A549 (cell line): ENCODE measurements at regions not wholly inside any gene's neighbourhood (a gene's known extent, or its start where the extent isn't known, plus 50 kb on each side); places are given as distances from the start of the nearest gene placed in this dataset.

ENCODE experiments used
- ATAC-seq, 2 experiments: fragments of 200-7000 bp in 1 of 2; fragments of >200 bp in 1 of 2; cut with Nextera tagmentation in 1 of 2; cut with Tn5 transposase in 1 of 2; 3 replicates each; pipeline versions ENCODE4 v1.8.0 to v1.9.1; 2018 to 2020; ENCODE audit warnings: mild to moderate bottlenecking in 1 of 2, moderate library complexity in 1 of 2
- CTCF ChIA-PET: fragments of 300-600 bp; sonication (Branson Sonifier 250); formaldehyde crosslinking; extraction: SDS; loops from one replicate; lab custom pipeline; 2021; ENCODE audit warnings: antibody characterized with exemption, inconsistent platforms; lab: Yijun Ruan, JAX
- POLR2A ChIA-PET: fragments of 350-600 bp; formaldehyde crosslinking; extraction: SDS; loops from one replicate; lab custom pipeline; 2021; ENCODE audit warnings: antibody characterized with exemption, inconsistent platforms; lab: Yijun Ruan, JAX
- DNase-seq, 2 experiments: peaks; one replicate each; pipeline versions ENCODE4 v3.0.0 to v3.0.0-alpha.2; 2011 to 2016; ENCODE audit warnings: low read depth in 1 of 2, low spot score in 1 of 2
- FAIRE-seq: peaks from 2 replicates; lab custom pipeline; 2011; peaks lifted over from hg19 to GRCh38; lab: Jason Lieb, UNC
- H3K27ac ChIP-seq, 2 experiments: fragments of >200 bp; sonication (Bioruptor Twin); formaldehyde crosslinking; 3 replicates each; pipeline ENCODE4 v1.5.1; 2016 to 2017
- H3K4me1 ChIP-seq: fragments of >200 bp; sonication (Bioruptor Twin); formaldehyde crosslinking; 3 replicates; pipeline ENCODE4 v1.6.1; 2016
- H3K4me2 ChIP-seq: fragments of >200 bp; sonication (Bioruptor Twin); formaldehyde crosslinking; 3 replicates; pipeline ENCODE4 v1.6.1; 2016
- H3K4me3 ChIP-seq: fragments of >200 bp; sonication (Bioruptor Twin); formaldehyde crosslinking; 3 replicates; pipeline ENCODE4 v1.5.1; 2016
- H3K9me3 ChIP-seq: fragments of >200 bp; sonication (Bioruptor Twin); formaldehyde crosslinking; 3 replicates; pipeline ENCODE4 v1.6.1; 2016
- BHLHE40 ChIP-seq: IDR thresholded peaks from 2 replicates; pipeline ENCODE4 v1.6.1; 2012; ENCODE audit warnings: low read depth, low read length, inconsistent platforms
- CBX2 ChIP-seq: fragments of 200-600 bp; sonication (generic); IDR thresholded peaks from 2 replicates; pipeline ENCODE4 v1.6.1; 2016; ENCODE audit warnings: low read depth, mild to moderate bottlenecking, borderline replicate concordance
- CEBPB ChIP-seq, 2 experiments: fragments of >200 bp in 1 of 2; sonication (Bioruptor Twin) in 1 of 2; formaldehyde crosslinking in 1 of 2; IDR thresholded peaks; 2 replicates each; pipeline ENCODE4 v1.6.1; 2012 to 2016
- EHF ChIP-seq: fragments of 250-450 bp; sonication (Bioruptor Pico); IDR thresholded peaks from 2 replicates; pipeline ENCODE4 v1.5.0; 2020; ENCODE audit warnings: mild to moderate bottlenecking
- EHMT2 ChIP-seq: fragments of 200-600 bp; sonication (generic); IDR thresholded peaks from 2 replicates; pipeline ENCODE4 v1.6.1; 2016; ENCODE audit warnings: antibody characterized with exemption, low read depth, mild to moderate bottlenecking, moderate library complexity
- GATA3 ChIP-seq: IDR thresholded peaks from 2 replicates; pipeline ENCODE4 v1.6.1; 2012; ENCODE audit warnings: borderline replicate concordance
- HDAC2 ChIP-seq: fragments of 200-600 bp; sonication (generic); IDR thresholded peaks from 2 replicates; pipeline ENCODE4 v1.6.1; 2016
- HEYL ChIP-seq: fragments of 250-450 bp; sonication (Bioruptor Pico); IDR thresholded peaks from 2 replicates; pipeline ENCODE4 v1.8.0; 2021; ENCODE audit warnings: mild to moderate bottlenecking, moderate library complexity
- HOXA7 ChIP-seq: fragments of 250-450 bp; sonication (Bioruptor Pico); IDR thresholded peaks from 2 replicates; pipeline ENCODE4 v1.5.0; 2020; ENCODE audit warnings: mild to moderate bottlenecking, moderate library complexity
- JUNB ChIP-seq: fragments of >200 bp; sonication (Bioruptor Twin); formaldehyde crosslinking; IDR thresholded peaks from 2 replicates; pipeline ENCODE4 v1.6.1; 2016
- KDM1A ChIP-seq: fragments of 200-600 bp; sonication (generic); IDR thresholded peaks from 2 replicates; pipeline ENCODE4 v1.6.1; 2016; ENCODE audit warnings: low read depth, mild to moderate bottlenecking
- MAZ ChIP-seq: fragments of 150-350 bp; IDR thresholded peaks from 2 replicates; pipeline ENCODE4 v1.6.1; 2014; ENCODE audit warnings: antibody characterized with exemption, low read depth, low read length, borderline replicate concordance
- MYC ChIP-seq: IDR thresholded peaks from 2 replicates; pipeline ENCODE4 v1.6.1; 2012; ENCODE audit warnings: mild to moderate bottlenecking, inconsistent platforms, low read length, improper control_type of control experiment, borderline replicate concordance
- NFE2L2 ChIP-seq: fragments of 150-350 bp; conservative IDR thresholded peaks from 2 replicates; pipeline ENCODE4 v1.6.1; 2014; ENCODE audit warnings: low read length
- PHF8 ChIP-seq: fragments of 200-600 bp; sonication (generic); IDR thresholded peaks from 2 replicates; pipeline ENCODE4 v1.6.1; 2016; ENCODE audit warnings: low read depth, mild to moderate bottlenecking, antibody characterized with exemption, moderate library complexity, borderline replicate concordance
- RCOR1 ChIP-seq: fragments of 150-350 bp; IDR thresholded peaks from 2 replicates; pipeline ENCODE4 v1.6.1; 2014; ENCODE audit warnings: antibody characterized with exemption, low read length, low read depth
- RFX5 ChIP-seq: fragments of 450-650 bp; IDR thresholded peaks from 2 replicates; pipeline ENCODE4 v1.7.1; 2014; ENCODE audit warnings: antibody characterized with exemption, mild to moderate bottlenecking, moderate library complexity
- TFCP2L1 ChIP-seq: fragments of 250-450 bp; sonication (Bioruptor Pico); IDR thresholded peaks from 2 replicates; pipeline ENCODE4 v1.5.0; 2021; ENCODE audit warnings: mild to moderate bottlenecking
- TP53 ChIP-seq: fragments of 250-450 bp; sonication (Bioruptor Pico); IDR thresholded peaks from 2 replicates; pipeline ENCODE4 v1.5.0; 2021; ENCODE audit warnings: mild to moderate bottlenecking, moderate library complexity
- WGBS: methylation state at CpG from one replicate; pipeline ENCODE4 v1.1.6; 2017; ENCODE audit errors: missing lambda C conversion rate; 5-methylcytosine and 5-hydroxymethylcytosine counted together
- TF ChIP-seq, protein P1 (sequence below): fragments of >200 bp; sonication (Bioruptor Twin); formaldehyde crosslinking; IDR thresholded peaks from 3 replicates; pipeline ENCODE4 v1.5.1; 2016
- TF ChIP-seq, protein P2 (sequence below): fragments of >200 bp; sonication (Bioruptor Twin); formaldehyde crosslinking; IDR thresholded peaks from 3 replicates; pipeline ENCODE4 v1.6.1; 2016
- TF ChIP-seq, protein P3 (sequence below): IDR thresholded peaks from 2 replicates; pipeline ENCODE4 v1.6.1; 2012
- TF ChIP-seq, protein P4 (sequence below): fragments of 250-450 bp; sonication (Bioruptor Pico); IDR thresholded peaks from 2 replicates; pipeline ENCODE4 v1.5.0; 2021; ENCODE audit warnings: mild to moderate bottlenecking, moderate library complexity, borderline replicate concordance
- TF ChIP-seq, protein P5 (sequence below): fragments of >200 bp; sonication (Bioruptor Twin); formaldehyde crosslinking; IDR thresholded peaks from 2 replicates; pipeline ENCODE4 v1.6.1; 2016
- TF ChIP-seq, protein P6 (sequence below): IDR thresholded peaks from 2 replicates; pipeline ENCODE4 v1.6.1; 2012

DNA sequence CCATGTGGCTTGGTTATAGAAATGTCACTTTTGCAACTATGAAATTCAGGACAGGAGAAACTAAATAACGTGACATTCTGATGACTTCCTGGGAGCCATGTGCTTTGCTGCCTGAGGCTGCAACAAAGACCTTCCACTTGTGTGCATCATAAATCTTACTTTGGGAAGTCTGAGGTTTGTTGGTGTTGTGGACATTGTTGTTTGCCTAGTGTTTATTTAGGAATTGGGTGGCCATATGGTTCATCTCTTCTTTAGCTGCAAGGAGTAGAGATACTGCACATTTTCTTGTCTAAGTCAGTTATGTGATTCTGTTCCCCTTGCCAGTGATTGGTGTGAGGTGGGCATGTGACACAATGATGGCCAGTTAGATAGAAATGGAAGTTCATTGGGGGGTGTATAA is 167.3 kb upstream of the SSTR1 start:
- no peak for FAIRE-seq
- Histone ChIP-seq H3K9me3 (no peaks in the 10 kb centered on the region), H3K4me2 (no peak overlapping the region), H3K4me3 (no peak overlapping the region)
- 38% methylated on average over 1 of the region's 1 CpG for WGBS
- CTCF ChIA-PET: no interaction called here
- POLR2A ChIA-PET: no interaction called here
- no peak for TF ChIP-seq HDAC2
- TF ChIP-seq, protein P1, sequence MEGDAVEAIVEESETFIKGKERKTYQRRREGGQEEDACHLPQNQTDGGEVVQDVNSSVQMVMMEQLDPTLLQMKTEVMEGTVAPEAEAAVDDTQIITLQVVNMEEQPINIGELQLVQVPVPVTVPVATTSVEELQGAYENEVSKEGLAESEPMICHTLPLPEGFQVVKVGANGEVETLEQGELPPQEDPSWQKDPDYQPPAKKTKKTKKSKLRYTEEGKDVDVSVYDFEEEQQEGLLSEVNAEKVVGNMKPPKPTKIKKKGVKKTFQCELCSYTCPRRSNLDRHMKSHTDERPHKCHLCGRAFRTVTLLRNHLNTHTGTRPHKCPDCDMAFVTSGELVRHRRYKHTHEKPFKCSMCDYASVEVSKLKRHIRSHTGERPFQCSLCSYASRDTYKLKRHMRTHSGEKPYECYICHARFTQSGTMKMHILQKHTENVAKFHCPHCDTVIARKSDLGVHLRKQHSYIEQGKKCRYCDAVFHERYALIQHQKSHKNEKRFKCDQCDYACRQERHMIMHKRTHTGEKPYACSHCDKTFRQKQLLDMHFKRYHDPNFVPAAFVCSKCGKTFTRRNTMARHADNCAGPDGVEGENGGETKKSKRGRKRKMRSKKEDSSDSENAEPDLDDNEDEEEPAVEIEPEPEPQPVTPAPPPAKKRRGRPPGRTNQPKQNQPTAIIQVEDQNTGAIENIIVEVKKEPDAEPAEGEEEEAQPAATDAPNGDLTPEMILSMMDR: no peak
- TF ChIP-seq, protein P2, sequence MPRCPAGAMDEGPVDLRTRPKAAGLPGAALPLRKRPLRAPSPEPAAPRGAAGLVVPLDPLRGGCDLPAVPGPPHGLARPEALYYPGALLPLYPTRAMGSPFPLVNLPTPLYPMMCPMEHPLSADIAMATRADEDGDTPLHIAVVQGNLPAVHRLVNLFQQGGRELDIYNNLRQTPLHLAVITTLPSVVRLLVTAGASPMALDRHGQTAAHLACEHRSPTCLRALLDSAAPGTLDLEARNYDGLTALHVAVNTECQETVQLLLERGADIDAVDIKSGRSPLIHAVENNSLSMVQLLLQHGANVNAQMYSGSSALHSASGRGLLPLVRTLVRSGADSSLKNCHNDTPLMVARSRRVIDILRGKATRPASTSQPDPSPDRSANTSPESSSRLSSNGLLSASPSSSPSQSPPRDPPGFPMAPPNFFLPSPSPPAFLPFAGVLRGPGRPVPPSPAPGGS: no peak
- TF ChIP-seq BHLHE40: no peak
- no peak for TF ChIP-seq CBX2
- no peak for TF ChIP-seq EHMT2
- TF ChIP-seq RFX5: no peak
- TF ChIP-seq, protein P3, sequence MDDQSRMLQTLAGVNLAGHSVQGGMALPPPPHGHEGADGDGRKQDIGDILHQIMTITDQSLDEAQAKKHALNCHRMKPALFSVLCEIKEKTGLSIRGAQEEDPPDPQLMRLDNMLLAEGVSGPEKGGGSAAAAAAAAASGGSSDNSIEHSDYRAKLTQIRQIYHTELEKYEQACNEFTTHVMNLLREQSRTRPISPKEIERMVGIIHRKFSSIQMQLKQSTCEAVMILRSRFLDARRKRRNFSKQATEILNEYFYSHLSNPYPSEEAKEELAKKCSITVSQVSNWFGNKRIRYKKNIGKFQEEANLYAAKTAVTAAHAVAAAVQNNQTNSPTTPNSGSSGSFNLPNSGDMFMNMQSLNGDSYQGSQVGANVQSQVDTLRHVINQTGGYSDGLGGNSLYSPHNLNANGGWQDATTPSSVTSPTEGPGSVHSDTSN: no peak
- no peak for TF ChIP-seq GATA3
- no peak for TF ChIP-seq NFE2L2
- TF ChIP-seq, all 56 proteins: peak for 0
- Histone ChIP-seq H3K27ac (no peak overlapping the region), H3K4me1 (no peaks in the 10 kb centered on the region)
- no peak for ATAC-seq
- no peak for DNase-seq

DNA sequence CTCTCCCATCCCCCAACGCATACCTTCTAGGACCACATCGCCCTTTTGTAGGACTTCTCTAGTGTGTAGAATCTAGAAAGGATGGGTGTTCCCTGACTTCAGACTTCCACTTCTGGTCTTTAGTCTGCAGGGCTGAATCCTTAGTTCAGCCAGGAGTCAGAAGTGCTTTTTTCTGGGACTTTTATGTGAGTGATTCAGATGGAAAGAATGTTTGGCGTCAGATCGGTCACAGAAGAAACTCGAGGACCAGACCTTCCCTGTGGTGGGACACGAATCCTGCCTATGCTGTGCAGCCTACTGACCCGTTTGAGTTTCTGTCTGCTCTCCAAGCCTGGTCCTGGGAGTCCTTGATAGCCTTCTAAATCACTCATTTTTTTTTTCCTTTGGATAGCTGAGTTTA is 165.4 kb upstream of the SSTR1 start:
- Histone ChIP-seq H3K4me1 (no peaks in the 10 kb centered on the region), H3K9me3 (no peaks in the 10 kb centered on the region), H3K4me2 (peak overlapping the region; percentile 31; the same call in 2 of the 3 replicates), H3K4me3 (no peak overlapping the region), H3K27ac (no peak overlapping the region)
- WGBS: 3% methylated on average over 7 of the region's 7 CpGs
- TF ChIP-seq PHF8: no peak
- no peak for TF ChIP-seq TP53 (CRISPR knock-in tag)
- TF ChIP-seq MYC: no peak
- TF ChIP-seq, protein P4, sequence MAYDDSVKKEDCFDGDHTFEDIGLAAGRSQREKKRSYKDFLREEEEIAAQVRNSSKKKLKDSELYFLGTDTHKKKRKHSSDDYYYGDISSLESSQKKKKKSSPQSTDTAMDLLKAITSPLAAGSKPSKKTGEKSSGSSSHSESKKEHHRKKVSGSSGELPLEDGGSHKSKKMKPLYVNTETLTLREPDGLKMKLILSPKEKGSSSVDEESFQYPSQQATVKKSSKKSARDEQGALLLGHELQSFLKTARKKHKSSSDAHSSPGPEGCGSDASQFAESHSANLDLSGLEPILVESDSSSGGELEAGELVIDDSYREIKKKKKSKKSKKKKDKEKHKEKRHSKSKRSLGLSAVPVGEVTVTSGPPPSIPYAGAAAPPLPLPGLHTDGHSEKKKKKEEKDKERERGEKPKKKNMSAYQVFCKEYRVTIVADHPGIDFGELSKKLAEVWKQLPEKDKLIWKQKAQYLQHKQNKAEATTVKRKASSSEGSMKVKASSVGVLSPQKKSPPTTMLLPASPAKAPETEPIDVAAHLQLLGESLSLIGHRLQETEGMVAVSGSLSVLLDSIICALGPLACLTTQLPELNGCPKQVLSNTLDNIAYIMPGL (CRISPR knock-in tag): no peak
- no peak for TF ChIP-seq CEBPB (IDR thresholded peaks at IDR 0.05)
- TF ChIP-seq RFX5: no peak
- TF ChIP-seq MAZ: no peak
- TF ChIP-seq HOXA7 (CRISPR knock-in tag): no peak
- no peak for TF ChIP-seq RCOR1
- no peak for TF ChIP-seq TFCP2L1 (CRISPR knock-in tag)
- no peak for TF ChIP-seq HEYL (CRISPR knock-in tag)
- TF ChIP-seq, protein P5, sequence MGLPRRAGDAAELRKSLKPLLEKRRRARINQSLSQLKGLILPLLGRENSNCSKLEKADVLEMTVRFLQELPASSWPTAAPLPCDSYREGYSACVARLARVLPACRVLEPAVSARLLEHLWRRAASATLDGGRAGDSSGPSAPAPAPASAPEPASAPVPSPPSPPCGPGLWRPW: no peak
- TF ChIP-seq KDM1A: no peak
- TF ChIP-seq, protein P6, sequence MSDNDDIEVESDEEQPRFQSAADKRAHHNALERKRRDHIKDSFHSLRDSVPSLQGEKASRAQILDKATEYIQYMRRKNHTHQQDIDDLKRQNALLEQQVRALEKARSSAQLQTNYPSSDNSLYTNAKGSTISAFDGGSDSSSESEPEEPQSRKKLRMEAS: no peak
- TF ChIP-seq JUNB: no peak
- no peak for TF ChIP-seq EHF
- DNase-seq (peak in 1 of 2 experiments; percentile 33), FAIRE-seq (no peak), ATAC-seq (no peak; a peak in 1 of 6 replicates)
- ChIA-PET POLR2A (no interaction called here), CTCF (interaction anchor here (0.7 kb wide), 1 partner anchor 517 kb away, joined by 3 read pairs; no protein-coding TSS in a partner anchor)
